A673 (cell line): ENCODE measurements at regions not wholly inside any gene's neighbourhood (a gene's known extent, or its start where the extent isn't known, plus 50 kb on each side); places are given as distances from the start of the nearest gene placed in this dataset.

Experiments used
- CTCF ChIP-seq: fragments of 300-800, 200-600 bp; sonication (generic); conservative IDR thresholded peaks from 2 replicates; pipeline ENCODE4 v1.5.1; 2017; ENCODE audit warnings: low read depth, mild to moderate bottlenecking, antibody characterized with exemption, low read length, moderate library complexity, mixed read lengths
- EZH2 ChIP-seq: fragments of 200-600 bp; sonication (generic); IDR thresholded peaks from 2 replicates; pipeline ENCODE4 v1.6.1; 2017; ENCODE audit warnings: borderline replicate concordance, low read depth, mild to moderate bottlenecking, mixed read lengths, antibody characterized with exemption, low read length; ENCODE audit not compliant: poor library complexity, severe bottlenecking

- TF ChIP-seq CTCF (no peak), EZH2 (no peak)
Observed at GRCh38 chr5:79893485-79893884, 97.6 kb downstream of the MTX3 start.
